ENCODE measurements at regions not wholly inside any gene's neighbourhood (a gene's known extent, or its start where the extent isn't known, plus 50 kb on each side); places are given as distances from the start of the nearest gene placed in this dataset.

GRCh38 chr1:83631851-83632250 lies 367.1 kb downstream of the TTLL7 start:
- no peak overlapping the region for H3K27ac ChIP-seq
- WGBS, 2 donors: 85% methylated on average over 6 of the region's 6 CpGs
- intact Hi-C loops (cut with DNase I): no loop called here
- no peak for ATAC-seq
- no peak for DNase-seq
- H3K9me3 ChIP-seq: no peaks in the 10 kb centered on the region
- H3K4me3 ChIP-seq: no peak overlapping the region
- H3K36me3 ChIP-seq: no peaks in the 10 kb centered on the region
- no peaks in the 10 kb centered on the region for H3K27me3 ChIP-seq
- FAIRE-seq: no peak
- no peaks in the 10 kb centered on the region for H3K4me1 ChIP-seq
- TF ChIP-seq, protein P1, sequence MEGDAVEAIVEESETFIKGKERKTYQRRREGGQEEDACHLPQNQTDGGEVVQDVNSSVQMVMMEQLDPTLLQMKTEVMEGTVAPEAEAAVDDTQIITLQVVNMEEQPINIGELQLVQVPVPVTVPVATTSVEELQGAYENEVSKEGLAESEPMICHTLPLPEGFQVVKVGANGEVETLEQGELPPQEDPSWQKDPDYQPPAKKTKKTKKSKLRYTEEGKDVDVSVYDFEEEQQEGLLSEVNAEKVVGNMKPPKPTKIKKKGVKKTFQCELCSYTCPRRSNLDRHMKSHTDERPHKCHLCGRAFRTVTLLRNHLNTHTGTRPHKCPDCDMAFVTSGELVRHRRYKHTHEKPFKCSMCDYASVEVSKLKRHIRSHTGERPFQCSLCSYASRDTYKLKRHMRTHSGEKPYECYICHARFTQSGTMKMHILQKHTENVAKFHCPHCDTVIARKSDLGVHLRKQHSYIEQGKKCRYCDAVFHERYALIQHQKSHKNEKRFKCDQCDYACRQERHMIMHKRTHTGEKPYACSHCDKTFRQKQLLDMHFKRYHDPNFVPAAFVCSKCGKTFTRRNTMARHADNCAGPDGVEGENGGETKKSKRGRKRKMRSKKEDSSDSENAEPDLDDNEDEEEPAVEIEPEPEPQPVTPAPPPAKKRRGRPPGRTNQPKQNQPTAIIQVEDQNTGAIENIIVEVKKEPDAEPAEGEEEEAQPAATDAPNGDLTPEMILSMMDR (IDR thresholded peaks at IDR 0.05): no peak

DNA sequence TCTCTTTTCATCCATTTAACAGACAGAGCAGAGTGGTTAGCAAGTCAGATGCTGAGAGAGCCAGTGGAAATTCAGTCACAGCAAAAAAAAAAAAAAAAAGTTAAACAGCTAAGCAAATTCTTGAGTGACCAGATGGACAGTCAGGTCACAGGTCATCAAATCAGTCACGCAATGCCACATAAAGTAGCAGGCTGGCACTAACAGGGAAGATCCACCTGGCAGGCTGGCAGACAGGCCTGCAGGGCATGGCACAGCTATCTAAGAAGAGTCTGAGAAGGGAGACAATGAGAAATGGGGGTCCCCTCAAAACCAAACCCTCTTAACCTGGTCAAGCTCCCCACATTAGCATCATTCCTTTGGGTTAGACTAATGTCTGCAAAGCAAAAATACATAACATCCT lies 371.9 kb downstream of the TTLL7 start:
- ATAC-seq (no peak), DNase-seq (no peak), FAIRE-seq (no peak)
- Histone ChIP-seq H3K27me3 (no peaks in the 10 kb centered on the region), H3K27ac (no peak overlapping the region), H3K9me3 (no peaks in the 10 kb centered on the region), H3K36me3 (no peaks in the 10 kb centered on the region), H3K4me3 (no peak overlapping the region), H3K4me1 (no peaks in the 10 kb centered on the region)
- intact Hi-C loops (cut with DNase I): no loop called here
- 84 to 97% methylated on average over 1 of the region's 1 CpG for WGBS, 2 donors
- TF ChIP-seq, protein P1 (IDR thresholded peaks at IDR 0.05): no peak

DNA sequence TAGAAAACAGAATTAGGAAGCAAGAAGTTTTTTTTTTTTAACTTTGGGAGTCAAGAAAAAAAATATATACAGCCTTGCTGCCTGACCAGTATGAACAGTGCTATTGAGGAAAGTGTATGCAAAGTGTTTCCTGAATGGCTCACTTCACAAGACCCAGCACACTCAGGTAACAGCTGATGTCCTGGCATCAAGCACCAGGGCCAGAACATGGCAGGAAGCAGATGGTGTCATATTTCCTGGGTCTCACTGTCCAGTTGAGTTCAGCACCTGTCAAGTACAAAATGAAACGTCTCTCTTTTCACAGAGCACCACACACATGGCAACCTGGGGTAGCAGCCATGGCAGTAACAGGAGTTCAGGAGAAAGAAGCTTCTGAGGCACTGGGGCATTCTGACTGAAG lies 372.3 kb downstream of the TTLL7 start:
- no peak for FAIRE-seq
- H3K9me3 ChIP-seq: no peaks in the 10 kb centered on the region
- no peaks in the 10 kb centered on the region for H3K36me3 ChIP-seq
- ATAC-seq: peak in 3 of 4 donors; percentile 35 to 82 (median 62)
- no peak overlapping the region for H3K27ac ChIP-seq
- intact Hi-C loops (cut with DNase I): no loop called here
- no peaks in the 10 kb centered on the region for H3K27me3 ChIP-seq
- no peak overlapping the region for H3K4me3 ChIP-seq
- no peaks in the 10 kb centered on the region for H3K4me1 ChIP-seq
- 11 to 24% methylated on average over 1 of the region's 1 CpG for WGBS, 2 donors
- TF ChIP-seq, protein P1 (IDR thresholded peaks at IDR 0.05): no peak
- peak in 1 of 6 donors; percentile 6 for DNase-seq

DNA sequence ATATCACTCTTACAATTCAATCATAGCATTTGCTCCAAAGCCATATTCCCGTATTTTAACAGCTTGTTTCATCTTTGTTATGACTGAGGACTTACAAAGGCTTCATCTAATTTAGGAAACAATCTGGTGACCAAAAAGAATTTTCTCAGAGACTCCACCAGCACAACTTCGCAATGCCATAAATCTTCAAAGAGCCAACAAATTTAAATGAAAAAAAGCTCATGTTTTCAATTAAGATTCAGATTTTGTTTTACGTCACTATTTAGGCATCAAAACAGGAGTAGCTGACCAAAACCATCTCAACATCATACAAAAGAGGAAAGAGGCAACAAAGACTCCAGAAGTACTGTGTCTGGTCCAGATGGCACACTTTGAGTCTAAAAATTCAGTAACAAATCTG lies 373.3 kb downstream of the TTLL7 start:
- intact Hi-C loops (cut with DNase I): no loop called here
- TF ChIP-seq, protein P1 (IDR thresholded peaks at IDR 0.05): no peak
- no peak for ATAC-seq

DNA sequence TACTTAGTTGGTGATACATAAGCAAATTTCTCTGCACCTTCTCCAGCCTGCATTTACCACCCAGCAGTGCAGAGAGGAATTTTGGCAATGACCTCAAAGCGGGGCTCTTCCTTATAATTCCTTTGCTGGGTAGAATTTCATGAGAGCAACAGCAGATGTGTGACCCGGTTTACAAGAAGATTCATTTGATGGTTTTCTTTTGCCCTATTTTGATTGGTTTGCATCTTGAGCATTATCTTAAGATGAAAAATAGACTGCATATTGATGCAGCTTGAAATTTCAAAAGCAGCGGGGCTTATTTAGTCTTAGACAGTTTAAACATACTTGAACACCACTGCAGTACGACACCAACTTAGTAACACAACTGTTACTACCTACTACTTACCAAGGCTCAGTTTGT lies 378.9 kb downstream of the TTLL7 start:
- FAIRE-seq (no peak), DNase-seq (no peak), ATAC-seq (no peak)
- intact Hi-C loops (cut with DNase I): no loop called here
- TF ChIP-seq, protein P1 (IDR thresholded peaks at IDR 0.05): no peak
- WGBS, 2 donors: 90% methylated on average over 4 of the region's 4 CpGs
- Histone ChIP-seq H3K9me3 (no peaks in the 10 kb centered on the region), H3K27me3 (no peaks in the 10 kb centered on the region), H3K36me3 (no peaks in the 10 kb centered on the region), H3K27ac (no peak overlapping the region), H3K4me1 (no peaks in the 10 kb centered on the region), H3K4me3 (no peak overlapping the region)

More for the DNA sequence above, 373.3 kb downstream of the TTLL7 start:
- no peak for DNase-seq
- WGBS, 2 donors: 95 to 97% methylated on average over 3 of the region's 3 CpGs
- Histone ChIP-seq H3K36me3 (no peaks in the 10 kb centered on the region), H3K4me1 (no peaks in the 10 kb centered on the region), H3K9me3 (no peaks in the 10 kb centered on the region), H3K4me3 (no peak overlapping the region), H3K27me3 (no peaks in the 10 kb centered on the region), H3K27ac (no peak overlapping the region)
- FAIRE-seq: no peak

All from pancreas (tissue), 10 donors.